Colonic mucosa (tissue), 4 donors: ENCODE measurements at regions not wholly inside any gene's neighbourhood (a gene's known extent, or its start where the extent isn't known, plus 50 kb on each side); places are given as distances from the start of the nearest gene placed in this dataset.

Source experiments
- DNase-seq: peaks from one replicate; pipeline ENCODE4 v3.0.0-alpha.2; 2020
- H3K27ac ChIP-seq: fragments of 200-600 bp; one replicate; pipeline ENCODE4 v1.8.0; 2021
- H3K27me3 ChIP-seq: fragments of 200-600 bp; one replicate; pipeline ENCODE4 v1.8.0; 2021
- H3K36me3 ChIP-seq: fragments of 200-600 bp; one replicate; pipeline ENCODE4 v1.8.0; 2021
- H3K4me1 ChIP-seq: fragments of 200-600 bp; one replicate; pipeline ENCODE4 v1.8.0; 2021; ENCODE audit warnings: mild to moderate bottlenecking
- H3K4me3 ChIP-seq: fragments of 200-600 bp; one replicate; pipeline ENCODE4 v1.8.0; 2021
- H3K9ac ChIP-seq, 2 donors: one replicate each; pipeline ENCODE4 v1.7.0; 2013; ENCODE audit warnings: control low read depth in 2 of 2, low read depth in 2 of 2, low read length in 2 of 2
- H3K9me3 ChIP-seq: fragments of 200-600 bp; one replicate; pipeline ENCODE4 v1.8.0; 2021
- intact Hi-C: fragments of 100-400 bp; cut with DNase I; formaldehyde crosslinking; loops from one replicate; pipeline ENCODE4 v1.14.1; 2022
- TF ChIP-seq, protein P1 (sequence below): fragments of 200-600 bp; IDR thresholded peaks from one replicate; pipeline ENCODE4 v1.8.0; 2022; ENCODE audit warnings: antibody characterized with exemption, mild to moderate bottlenecking
- donor health status: healthy.
- donor health status: DM: no; HTN: no; CAD: no.
- donor health status: DM: no; HTN: no; CAD: no.

DNA sequence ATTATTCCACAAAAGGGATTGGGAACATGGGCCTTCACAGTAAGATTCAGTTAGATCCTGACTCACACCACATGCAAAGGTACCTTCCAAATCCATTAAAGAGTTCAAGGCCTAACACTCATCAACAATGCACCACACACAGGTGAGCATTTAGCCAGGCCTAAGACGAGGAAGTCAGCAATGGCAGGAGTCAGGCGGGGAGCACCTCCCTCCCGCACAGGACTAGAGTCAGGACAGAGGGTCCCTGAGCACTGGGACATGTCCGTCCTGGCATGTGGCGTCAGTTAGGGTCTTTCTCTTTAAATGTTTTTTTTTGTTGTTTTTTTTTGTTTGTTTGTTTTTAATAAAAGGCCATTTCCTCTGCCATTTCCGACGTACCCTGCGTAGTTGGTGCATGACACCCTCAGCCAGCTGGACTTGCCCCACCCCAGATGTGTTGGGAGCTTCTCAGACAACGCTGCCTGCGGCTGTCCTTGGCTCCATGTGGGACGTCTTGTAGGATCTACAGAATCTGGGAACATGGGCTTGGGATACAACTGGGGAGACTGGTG lies 1458.6 kb downstream of the BRD1 start:
- Histone ChIP-seq H3K27ac (no peak overlapping the region), H3K27me3 (no peaks in the 10 kb centered on the region), H3K4me3 (no peak overlapping the region), H3K9me3 (no peaks in the 10 kb centered on the region), H3K4me1 (no peaks in the 10 kb centered on the region), H3K36me3 (no peaks in the 10 kb centered on the region), H3K9ac (no peak overlapping the region)
- no peak for DNase-seq
- intact Hi-C loops = no loop called here
- TF ChIP-seq, protein P1, sequence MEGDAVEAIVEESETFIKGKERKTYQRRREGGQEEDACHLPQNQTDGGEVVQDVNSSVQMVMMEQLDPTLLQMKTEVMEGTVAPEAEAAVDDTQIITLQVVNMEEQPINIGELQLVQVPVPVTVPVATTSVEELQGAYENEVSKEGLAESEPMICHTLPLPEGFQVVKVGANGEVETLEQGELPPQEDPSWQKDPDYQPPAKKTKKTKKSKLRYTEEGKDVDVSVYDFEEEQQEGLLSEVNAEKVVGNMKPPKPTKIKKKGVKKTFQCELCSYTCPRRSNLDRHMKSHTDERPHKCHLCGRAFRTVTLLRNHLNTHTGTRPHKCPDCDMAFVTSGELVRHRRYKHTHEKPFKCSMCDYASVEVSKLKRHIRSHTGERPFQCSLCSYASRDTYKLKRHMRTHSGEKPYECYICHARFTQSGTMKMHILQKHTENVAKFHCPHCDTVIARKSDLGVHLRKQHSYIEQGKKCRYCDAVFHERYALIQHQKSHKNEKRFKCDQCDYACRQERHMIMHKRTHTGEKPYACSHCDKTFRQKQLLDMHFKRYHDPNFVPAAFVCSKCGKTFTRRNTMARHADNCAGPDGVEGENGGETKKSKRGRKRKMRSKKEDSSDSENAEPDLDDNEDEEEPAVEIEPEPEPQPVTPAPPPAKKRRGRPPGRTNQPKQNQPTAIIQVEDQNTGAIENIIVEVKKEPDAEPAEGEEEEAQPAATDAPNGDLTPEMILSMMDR = no peak

DNA sequence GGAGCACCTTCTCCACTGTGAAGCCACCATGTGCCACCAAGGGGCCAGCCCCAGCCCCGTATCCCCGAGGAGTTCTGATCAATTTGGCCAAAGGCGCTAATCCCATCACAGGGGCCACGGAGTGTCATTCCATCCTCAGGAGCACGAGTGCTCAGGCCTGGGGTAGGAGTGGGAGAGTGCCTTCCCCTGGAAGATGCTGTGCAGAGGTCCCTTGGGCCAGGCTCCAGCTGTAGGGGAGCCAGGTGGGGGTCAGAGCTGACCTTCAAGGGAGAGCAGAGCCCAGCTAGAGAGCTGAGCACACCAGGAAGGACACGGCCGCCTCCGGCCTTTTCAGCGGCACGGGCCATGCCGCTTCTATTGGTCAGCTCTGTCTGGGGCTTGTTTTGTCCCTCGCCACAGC lies 1459.9 kb downstream of the BRD1 start:
- Histone ChIP-seq H3K4me1 (no peaks in the 10 kb centered on the region), H3K36me3 (no peaks in the 10 kb centered on the region), H3K9ac (no peak overlapping the region), H3K27ac (no peak overlapping the region), H3K27me3 (no peaks in the 10 kb centered on the region), H3K4me3 (no peak overlapping the region), H3K9me3 (no peaks in the 10 kb centered on the region)
- intact Hi-C loops = no loop called here
- DNase-seq = no peak
- TF ChIP-seq, protein P1 = no peak

DNA sequence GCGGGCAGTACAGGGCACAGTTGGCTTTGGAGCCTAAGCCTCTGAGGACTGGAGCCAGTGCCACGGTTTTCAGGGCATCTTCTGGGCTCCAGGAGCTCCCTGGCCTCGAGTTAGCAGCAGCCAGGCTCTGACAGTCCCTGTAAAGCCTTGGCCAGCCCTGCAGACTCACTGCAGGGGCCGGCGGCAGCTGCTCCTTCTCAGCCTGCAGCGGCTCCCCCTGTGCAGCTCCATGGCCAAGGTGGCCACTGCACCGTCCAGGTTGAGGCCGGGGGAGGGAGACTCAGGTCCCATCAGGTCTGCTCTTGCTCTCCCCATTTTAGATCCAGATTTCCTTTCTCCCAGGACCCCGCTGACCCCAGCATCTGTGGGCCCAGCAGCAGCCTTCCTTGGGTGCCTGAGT lies 1461.1 kb downstream of the BRD1 start:
- Histone ChIP-seq H3K36me3 (no peaks in the 10 kb centered on the region), H3K27ac (no peak overlapping the region), H3K9me3 (no peaks in the 10 kb centered on the region), H3K4me1 (no peaks in the 10 kb centered on the region), H3K27me3 (no peaks in the 10 kb centered on the region), H3K9ac (no peak overlapping the region), H3K4me3 (no peak overlapping the region)
- TF ChIP-seq, protein P1 = no peak
- no peak for DNase-seq
- intact Hi-C loops = no loop called here

DNA sequence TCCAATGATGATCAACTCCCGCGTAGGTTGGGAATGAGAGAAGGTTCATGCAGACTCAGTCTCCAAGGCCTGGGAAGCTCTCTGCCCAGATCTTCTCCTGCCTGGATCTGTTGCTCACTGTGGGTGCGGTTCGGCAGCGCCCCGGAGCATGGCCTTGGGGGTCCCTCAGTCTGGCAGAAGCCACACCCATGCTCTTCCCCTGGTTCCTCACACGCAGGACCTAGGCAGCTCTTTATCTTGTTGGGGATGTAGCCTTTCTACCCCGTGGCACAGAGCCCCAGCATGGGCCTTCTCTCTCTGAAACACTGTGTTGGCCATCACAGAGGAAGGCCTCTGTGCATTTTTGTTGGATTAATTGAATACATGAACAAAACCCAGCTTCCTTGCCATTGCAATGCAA lies 1461.6 kb downstream of the BRD1 start:
- H3K4me3 ChIP-seq = no peak overlapping the region
- H3K27ac ChIP-seq = no peak overlapping the region
- no peaks in the 10 kb centered on the region for H3K9me3 ChIP-seq
- H3K36me3 ChIP-seq = no peaks in the 10 kb centered on the region
- H3K4me1 ChIP-seq = no peaks in the 10 kb centered on the region
- TF ChIP-seq, protein P1 = no peak
- no peak for DNase-seq
- no peaks in the 10 kb centered on the region for H3K27me3 ChIP-seq
- intact Hi-C loops = no loop called here
- H3K9ac ChIP-seq = no peak overlapping the region

DNA sequence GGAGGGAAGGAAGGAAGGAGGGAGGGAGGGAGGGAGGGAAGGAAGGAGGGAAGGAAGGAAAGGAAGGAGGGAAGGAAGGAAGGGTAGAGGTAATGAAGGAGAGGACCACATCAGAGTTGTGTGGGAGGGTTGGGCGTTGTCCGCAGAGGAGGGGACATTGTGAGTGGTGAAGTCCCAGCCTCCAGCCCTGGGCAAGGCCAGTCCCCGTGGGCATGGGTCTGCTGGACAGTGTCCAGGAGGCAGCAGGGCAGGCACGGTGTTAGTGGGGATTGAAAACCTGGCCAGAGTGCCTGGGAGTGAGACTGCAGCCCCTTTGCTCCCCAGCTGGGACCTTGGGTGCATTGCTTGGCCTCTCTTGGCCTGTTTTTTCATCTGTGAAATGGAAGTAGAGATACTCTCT lies 1462.3 kb downstream of the BRD1 start:
- Histone ChIP-seq H3K9me3 (no peaks in the 10 kb centered on the region), H3K4me3 (no peak overlapping the region), H3K27me3 (no peaks in the 10 kb centered on the region), H3K9ac (no peak overlapping the region), H3K36me3 (no peaks in the 10 kb centered on the region), H3K4me1 (no peaks in the 10 kb centered on the region), H3K27ac (no peak overlapping the region)
- intact Hi-C loops = no loop called here
- TF ChIP-seq, protein P1 = no peak
- DNase-seq = no peak
